ENCODE measurements at regions not wholly inside any gene's neighbourhood (a gene's known extent, or its start where the extent isn't known, plus 50 kb on each side); places are given as distances from the start of the nearest gene placed in this dataset.

- Histone ChIP-seq H3K9me2 (replicated peaks; ENCODE audit: insufficient read depth) (no peaks in the 10 kb centered on the region), H3K4me1 (ENCODE audit: insufficient read depth) (peaks cover 9% of the 10 kb centered on the region), H2AFZ (no peak overlapping the region), H3K36me3 (replicated peaks; ENCODE audit: insufficient read depth, low read depth) (no peaks in the 10 kb centered on the region), H3K4me3 (no peak overlapping the region), H4K20me1 (ENCODE audit: insufficient read depth, poor library complexity, severe bottlenecking) (no peaks in the 10 kb centered on the region), H3K27me3 (no peaks in the 10 kb centered on the region), H3K27ac (no peak overlapping the region), H3K79me2 (no peaks in the 10 kb centered on the region), H3K9me3 (ENCODE audit: low read depth) (no peaks in the 10 kb centered on the region), H3K4me2 (no peak overlapping the region)
- 42% methylated on average over 3 of the region's 3 CpGs for WGBS (ENCODE audit: low lambda C conversion rate, missing lambda C conversion rate)
- no peak for TF ChIP-seq EZH2 (IDR thresholded peaks at IDR 0.05; ENCODE audit: borderline replicate concordance)
- no peak for TF ChIP-seq CTCF (IDR thresholded peaks at IDR 0.05; ENCODE audit: poor library complexity)
- no peak for TF ChIP-seq EZH2phosphoT487 (IDR thresholded peaks at IDR 0.05; ENCODE audit: low read depth, severe bottlenecking, unreplicated experiment)
- no peak for DNase-seq (ENCODE audit: low spot score)
Measured at GRCh38 chr2:151150331-151151320, 111.0 kb downstream of the RBM43 start.

- 66% methylated on average over 2 of the region's 2 CpGs for WGBS (ENCODE audit: low lambda C conversion rate, missing lambda C conversion rate)
- no peak for TF ChIP-seq CTCF (IDR thresholded peaks at IDR 0.05; ENCODE audit: poor library complexity)
- H3K9me2 ChIP-seq (replicated peaks; ENCODE audit: insufficient read depth) = no peaks in the 10 kb centered on the region
- H3K27me3 ChIP-seq = no peaks in the 10 kb centered on the region
- no peak overlapping the region for H3K4me3 ChIP-seq
- H3K27ac ChIP-seq = no peak overlapping the region
- H3K9me3 ChIP-seq (ENCODE audit: low read depth) = no peaks in the 10 kb centered on the region
- H4K20me1 ChIP-seq (ENCODE audit: insufficient read depth, poor library complexity, severe bottlenecking) = no peaks in the 10 kb centered on the region
- DNase-seq (ENCODE audit: low spot score) = no peak
- H3K36me3 ChIP-seq (replicated peaks; ENCODE audit: insufficient read depth, low read depth) = no peaks in the 10 kb centered on the region
- H3K79me2 ChIP-seq = no peaks in the 10 kb centered on the region
- no peak overlapping the region for H2AFZ ChIP-seq
- H3K4me2 ChIP-seq = no peak overlapping the region
- H3K4me1 ChIP-seq (ENCODE audit: insufficient read depth) = no peaks in the 10 kb centered on the region
Measured at GRCh38 chr2:151138507-151138906, 123.2 kb downstream of the RBM43 start.

GRCh38 chr2:151137526-151137925, 124.1 kb downstream of the RBM43 start:
- Histone ChIP-seq H3K9me2 (replicated peaks; ENCODE audit: insufficient read depth) (no peaks in the 10 kb centered on the region), H3K4me1 (ENCODE audit: insufficient read depth) (no peaks in the 10 kb centered on the region), H3K4me3 (no peak overlapping the region), H3K79me2 (no peaks in the 10 kb centered on the region), H3K36me3 (replicated peaks; ENCODE audit: insufficient read depth, low read depth) (no peaks in the 10 kb centered on the region), H2AFZ (no peak overlapping the region), H3K27me3 (no peaks in the 10 kb centered on the region), H4K20me1 (ENCODE audit: insufficient read depth, poor library complexity, severe bottlenecking) (no peaks in the 10 kb centered on the region), H3K27ac (no peak overlapping the region), H3K4me2 (no peak overlapping the region), H3K9me3 (ENCODE audit: low read depth) (no peaks in the 10 kb centered on the region)
- TF ChIP-seq EZH2phosphoT487 (IDR thresholded peaks at IDR 0.05; ENCODE audit: low read depth, severe bottlenecking, unreplicated experiment) = no peak
- TF ChIP-seq EZH2 (IDR thresholded peaks at IDR 0.05; ENCODE audit: borderline replicate concordance) = no peak
- no peak for TF ChIP-seq CTCF (IDR thresholded peaks at IDR 0.05; ENCODE audit: poor library complexity)
- no peak for DNase-seq (ENCODE audit: low spot score)
- 86% methylated on average over 5 of the region's 5 CpGs for WGBS (ENCODE audit: low lambda C conversion rate, missing lambda C conversion rate)
